ENCODE measurements at regions not wholly inside any gene's neighbourhood (a gene's known extent, or its start where the extent isn't known, plus 50 kb on each side); places are given as distances from the start of the nearest gene placed in this dataset.

- TF ChIP-seq CTCF (IDR thresholded peaks at IDR 0.05) (no peak), CREB1 (CRISPR knock-in tag; IDR thresholded peaks at IDR 0.05) (no peak), SP1 (CRISPR knock-in tag; conservative IDR thresholded peaks at IDR 0.05) (no peak), ESRRA (CRISPR knock-in tag; IDR thresholded peaks at IDR 0.05; ENCODE audit: borderline replicate concordance) (no peak), MYBL2 (CRISPR knock-in tag; IDR thresholded peaks at IDR 0.05) (no peak), ATF1 (CRISPR knock-in tag; IDR thresholded peaks at IDR 0.05) (no peak), TP53 (CRISPR knock-in tag; IDR thresholded peaks at IDR 0.05) (no peak)
- TF ChIP-seq, protein P1, sequence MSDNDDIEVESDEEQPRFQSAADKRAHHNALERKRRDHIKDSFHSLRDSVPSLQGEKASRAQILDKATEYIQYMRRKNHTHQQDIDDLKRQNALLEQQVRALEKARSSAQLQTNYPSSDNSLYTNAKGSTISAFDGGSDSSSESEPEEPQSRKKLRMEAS (CRISPR knock-in tag; IDR thresholded peaks at IDR 0.05): no peak
Measured at GRCh38 chr15:46854564-46854963, 862.7 kb upstream of the SEMA6D start.

All from WTC11 (cell line).